ENCODE measurements at regions not wholly inside any gene's neighbourhood (a gene's known extent, or its start where the extent isn't known, plus 50 kb on each side); places are given as distances from the start of the nearest gene placed in this dataset.

DNA sequence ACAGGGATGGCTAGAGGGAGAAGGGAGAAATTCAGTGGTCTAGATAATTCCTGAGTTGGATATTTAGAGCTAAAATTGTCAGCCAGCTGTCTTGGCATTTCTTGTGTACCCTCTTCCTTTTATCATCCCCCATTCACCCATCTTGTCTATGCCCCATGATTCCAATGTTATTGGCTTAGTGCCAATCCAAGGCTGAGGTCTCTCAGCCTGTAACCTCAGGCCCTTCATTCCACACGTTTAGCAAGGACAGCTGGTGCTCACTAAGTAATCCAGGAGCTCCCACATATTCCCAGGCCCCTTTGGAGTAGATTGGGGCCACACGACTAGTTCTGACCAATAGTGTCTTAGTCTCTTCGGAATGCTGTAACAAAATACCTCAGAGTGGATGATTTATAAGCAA is 112.4 kb upstream of the ATXN1 start:
- TF ChIP-seq, protein P1, sequence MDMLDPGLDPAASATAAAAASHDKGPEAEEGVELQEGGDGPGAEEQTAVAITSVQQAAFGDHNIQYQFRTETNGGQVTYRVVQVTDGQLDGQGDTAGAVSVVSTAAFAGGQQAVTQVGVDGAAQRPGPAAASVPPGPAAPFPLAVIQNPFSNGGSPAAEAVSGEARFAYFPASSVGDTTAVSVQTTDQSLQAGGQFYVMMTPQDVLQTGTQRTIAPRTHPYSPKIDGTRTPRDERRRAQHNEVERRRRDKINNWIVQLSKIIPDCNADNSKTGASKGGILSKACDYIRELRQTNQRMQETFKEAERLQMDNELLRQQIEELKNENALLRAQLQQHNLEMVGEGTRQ (IDR thresholded peaks at IDR 0.05; ENCODE audit: low read depth, low read length), result no peak
- TF ChIP-seq SMC3 (IDR thresholded peaks at IDR 0.05; ENCODE audit: low read depth, low read length) (no peak), CTCF (conservative IDR thresholded peaks at IDR 0.05; ENCODE audit: low read depth, low read length) (no peak), RAD21 (IDR thresholded peaks at IDR 0.05; ENCODE audit: low read length) (no peak), POLR2A (IDR thresholded peaks at IDR 0.05; ENCODE audit: low read depth, low read length) (no peak), NFE2L2 (IDR thresholded peaks at IDR 0.05; ENCODE audit: low read depth, low read length) (no peak), BHLHE40 (IDR thresholded peaks at IDR 0.05; ENCODE audit: low read depth, low read length) (no peak), MAFK (IDR thresholded peaks at IDR 0.05; ENCODE audit: low read depth, low read length) (no peak), RFX5 (IDR thresholded peaks at IDR 0.05; ENCODE audit: low read depth, low read length) (no peak)
- TF ChIP-seq, protein P2, sequence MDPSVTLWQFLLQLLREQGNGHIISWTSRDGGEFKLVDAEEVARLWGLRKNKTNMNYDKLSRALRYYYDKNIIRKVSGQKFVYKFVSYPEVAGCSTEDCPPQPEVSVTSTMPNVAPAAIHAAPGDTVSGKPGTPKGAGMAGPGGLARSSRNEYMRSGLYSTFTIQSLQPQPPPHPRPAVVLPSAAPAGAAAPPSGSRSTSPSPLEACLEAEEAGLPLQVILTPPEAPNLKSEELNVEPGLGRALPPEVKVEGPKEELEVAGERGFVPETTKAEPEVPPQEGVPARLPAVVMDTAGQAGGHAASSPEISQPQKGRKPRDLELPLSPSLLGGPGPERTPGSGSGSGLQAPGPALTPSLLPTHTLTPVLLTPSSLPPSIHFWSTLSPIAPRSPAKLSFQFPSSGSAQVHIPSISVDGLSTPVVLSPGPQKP (IDR thresholded peaks at IDR 0.05; ENCODE audit: borderline replicate concordance, low read depth, low read length), result no peak
